GM18498 (cell line): ENCODE measurements at regions not wholly inside any gene's neighbourhood (a gene's known extent, or its start where the extent isn't known, plus 50 kb on each side); places are given as distances from the start of the nearest gene placed in this dataset.

Source experiments
- ATAC-seq: cut with Tn5 transposase; IDR thresholded peaks from one replicate; pipeline ENCODE4 v1.9.1; 2021; ENCODE audit warnings: mild to moderate bottlenecking, moderate library complexity; ENCODE audit not compliant: unreplicated experiment

- peak; percentile 41 for ATAC-seq
Measured at GRCh38 chr18:34977838-34978532, 63.2 kb upstream of the MAPRE2 start.

GRCh38 chr18:34978533-34978893 lies 62.7 kb upstream of the MAPRE2 start:
- no peak for ATAC-seq

GRCh38 chr18:34978953-34979608 lies 62.1 kb upstream of the MAPRE2 start:
- peak; percentile 42 for ATAC-seq

DNA sequence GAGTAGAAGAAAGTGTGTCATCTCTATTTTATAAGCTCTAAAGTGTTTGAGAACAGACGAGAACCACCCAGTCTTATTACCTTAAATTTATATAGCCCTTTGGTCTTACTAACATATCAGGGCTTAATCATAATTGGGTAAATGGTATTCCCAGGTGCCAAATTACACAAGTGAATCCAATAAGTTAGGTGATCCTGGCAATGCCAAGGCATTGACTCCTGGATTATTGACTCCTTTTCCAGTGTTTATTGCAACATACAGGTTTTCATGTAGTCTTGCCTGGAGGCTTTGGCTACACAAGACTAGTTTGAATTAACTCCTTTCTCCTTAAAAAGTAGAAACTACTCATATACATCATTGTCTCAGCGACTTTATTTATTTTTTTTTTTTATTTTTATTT lies 59.7 kb upstream of the MAPRE2 start:
- no peak for ATAC-seq

DNA sequence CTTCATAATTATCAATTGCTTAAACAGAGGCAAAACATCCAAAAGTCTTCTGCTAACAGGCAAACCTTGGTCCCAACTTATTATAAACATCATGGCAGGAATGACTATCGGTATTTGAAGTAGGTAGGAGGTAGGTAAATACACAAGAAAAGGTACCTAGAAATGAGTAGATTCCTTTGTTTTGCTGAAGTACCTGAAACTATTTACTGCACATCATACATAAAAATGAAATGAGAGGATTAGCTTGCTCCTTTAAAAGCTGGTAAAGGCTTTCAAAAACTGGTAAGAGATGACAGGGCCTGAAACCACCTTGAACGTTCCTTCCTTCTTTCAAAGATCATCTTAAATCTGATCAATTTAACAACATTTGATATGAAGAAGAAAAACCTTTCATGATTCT lies 55.2 kb upstream of the MAPRE2 start:
- no peak for ATAC-seq

GRCh38 chr18:34990597-34990996 lies 50.6 kb upstream of the MAPRE2 start:
- ATAC-seq = no peak

GRCh38 chr18:34991152-34991551 lies 50.1 kb upstream of the MAPRE2 start:
- ATAC-seq = no peak
